H9 (cell line): ENCODE measurements at regions not wholly inside any gene's neighbourhood (a gene's known extent, or its start where the extent isn't known, plus 50 kb on each side); places are given as distances from the start of the nearest gene placed in this dataset.
A peak's percentile ranks its signal among the peaks of the same experiment; 100 is the strongest.

Experiments
- DNase-seq: peaks from one replicate; pipeline ENCODE4 v3.0.0-alpha.2; 2017
- H2AFZ ChIP-seq: one replicate; pipeline ENCODE4 v1.6.1; 2013; ENCODE audit warnings: mild to moderate bottlenecking, low read length, control low read depth, moderate library complexity
- H2AK5ac ChIP-seq: 2 replicates; pipeline ENCODE4 v1.6.1; 2013; ENCODE audit warnings: low read length, control low read depth, mixed read lengths; ENCODE audit not compliant: insufficient read length
- H2BK120ac ChIP-seq: one replicate; pipeline ENCODE4 v1.6.1; 2013; ENCODE audit warnings: low read depth, mild to moderate bottlenecking, low read length, control low read depth, inconsistent platforms; ENCODE audit not compliant: poor library complexity, severe bottlenecking
- H2BK12ac ChIP-seq: 2 replicates; pipeline ENCODE4 v1.6.1; 2013; ENCODE audit warnings: low read length, control low read depth, mixed read lengths, low read depth; ENCODE audit not compliant: insufficient read length
- H2BK15ac ChIP-seq: 2 replicates; pipeline ENCODE4 v1.6.1; 2013; ENCODE audit warnings: low read depth, low read length, control low read depth
- H2BK20ac ChIP-seq: one replicate; pipeline ENCODE4 v1.6.1; 2013; ENCODE audit warnings: low read depth, mild to moderate bottlenecking, low read length, control low read depth, inconsistent platforms; ENCODE audit not compliant: poor library complexity, severe bottlenecking
- H2BK5ac ChIP-seq: 2 replicates; pipeline ENCODE4 v1.6.1; 2013; ENCODE audit warnings: low read length, control low read depth, mixed read lengths; ENCODE audit not compliant: insufficient read length
- H3K14ac ChIP-seq: 2 replicates; pipeline ENCODE4 v1.6.1; 2013; ENCODE audit warnings: low read length, control low read depth; ENCODE audit not compliant: insufficient read depth
- H3K18ac ChIP-seq: 2 replicates; pipeline ENCODE4 v1.6.1; 2013; ENCODE audit warnings: low read depth, mild to moderate bottlenecking, mixed read lengths, low read length, control low read depth; ENCODE audit not compliant: insufficient read length
- H3K23ac ChIP-seq: 2 replicates; pipeline ENCODE4 v1.6.1; 2013; ENCODE audit warnings: low read length, control low read depth, mixed read lengths, low read depth; ENCODE audit not compliant: insufficient read length
- H3K23me2 ChIP-seq: 2 replicates; pipeline ENCODE4 v1.6.1; 2013; ENCODE audit warnings: low read depth, mild to moderate bottlenecking, mixed read lengths, low read length, control low read depth; ENCODE audit not compliant: insufficient read length, poor library complexity, severe bottlenecking
- H3K27ac ChIP-seq: 2 replicates; pipeline ENCODE4 v1.5.1; 2013; ENCODE audit warnings: low read length, control low read depth, mixed read lengths, low read depth; ENCODE audit not compliant: insufficient read length
- H3K27me3 ChIP-seq: 2 replicates; pipeline ENCODE4 v1.6.1; 2013; ENCODE audit warnings: low read length, control low read depth, inconsistent platforms; ENCODE audit not compliant: insufficient read depth
- H3K4ac ChIP-seq: 2 replicates; pipeline ENCODE4 v1.6.1; 2013; ENCODE audit warnings: low read depth, mild to moderate bottlenecking, control low read depth, inconsistent platforms, low read length, moderate library complexity
- H3K4me1 ChIP-seq: 2 replicates; pipeline ENCODE4 v1.6.1; 2013; ENCODE audit warnings: low read length, control low read depth, inconsistent platforms; ENCODE audit not compliant: insufficient read depth
- H3K4me2 ChIP-seq: 2 replicates; pipeline ENCODE4 v1.6.1; 2013; ENCODE audit warnings: low read length, control low read depth, mixed read lengths; ENCODE audit not compliant: insufficient read length, insufficient read depth
- H3K56ac ChIP-seq: 2 replicates; pipeline ENCODE4 v1.6.1; 2013; ENCODE audit warnings: low read depth, mild to moderate bottlenecking, mixed read lengths, low read length, control low read depth; ENCODE audit not compliant: insufficient read length
- H3K79me1 ChIP-seq: 2 replicates; pipeline ENCODE4 v1.6.1; 2013; ENCODE audit warnings: low read depth, mild to moderate bottlenecking, moderate library complexity, low read length, control low read depth, inconsistent platforms; ENCODE audit not compliant: insufficient read depth, poor library complexity, severe bottlenecking
- H3K79me2 ChIP-seq: 2 replicates; pipeline ENCODE4 v1.6.1; 2013; ENCODE audit warnings: low read length, control low read depth, inconsistent platforms; ENCODE audit not compliant: insufficient read depth
- H3K9ac ChIP-seq: 2 replicates; pipeline ENCODE4 v1.6.1; 2013; ENCODE audit warnings: low read length, control low read depth, mixed read lengths; ENCODE audit not compliant: insufficient read length; ENCODE audit errors: extremely low read depth
- H3K9me3 ChIP-seq: one replicate; pipeline ENCODE4 v1.6.1; 2013; ENCODE audit warnings: low read depth, low read length, inconsistent platforms; ENCODE audit not compliant: control insufficient read depth
- H3T11ph ChIP-seq: one replicate; pipeline ENCODE4 v1.6.1; 2013; ENCODE audit warnings: mild to moderate bottlenecking, low read length, control low read depth, inconsistent platforms
- H4K20me1 ChIP-seq: one replicate; pipeline ENCODE4 v1.6.1; 2013; ENCODE audit not compliant: control insufficient read depth, insufficient read length, insufficient read depth
- H4K5ac ChIP-seq: 2 replicates; pipeline ENCODE4 v1.6.1; 2013; ENCODE audit warnings: low read depth, mild to moderate bottlenecking, mixed read lengths, low read length, control low read depth; ENCODE audit not compliant: insufficient read length
- H4K8ac ChIP-seq: replicated peaks from 2 replicates; pipeline ENCODE4 v1.6.1; 2013; ENCODE audit warnings: low read length, control low read depth, mixed read lengths, low read depth; ENCODE audit not compliant: insufficient read length
- H4K91ac ChIP-seq: 2 replicates; pipeline ENCODE4 v1.6.1; 2013; ENCODE audit warnings: low read depth, mild to moderate bottlenecking, moderate library complexity, mixed read lengths, low read length, control low read depth; ENCODE audit not compliant: insufficient read length
- H3K27ac Mint-ChIP-seq, 3 experiments: 2 replicates in 2 of 3; 3 replicates in 1 of 3; pipeline ENCODE4 v1.8.0; 2020 to 2021; ENCODE audit warnings: mixed read lengths in 3 of 3, mild to moderate bottlenecking in 1 of 3, moderate library complexity in 1 of 3
- H3K27me3 Mint-ChIP-seq: 2 replicates; pipeline ENCODE4 v1.8.0; 2021; ENCODE audit warnings: low read depth, mild to moderate bottlenecking, moderate library complexity, mixed read lengths
- H3K36me3 Mint-ChIP-seq, 3 experiments: 2 replicates in 2 of 3; 3 replicates in 1 of 3; pipeline ENCODE4 v1.8.0; 2020 to 2021; ENCODE audit warnings: low read depth in 3 of 3, mixed read lengths in 3 of 3; ENCODE audit not compliant: insufficient read depth in 1 of 3
- H3K4me1 Mint-ChIP-seq, 2 experiments: 2 replicates each; pipeline ENCODE4 v1.8.0; 2020; ENCODE audit warnings: mixed read lengths in 2 of 2
- H3K4me3 Mint-ChIP-seq, 2 experiments: 2 replicates in 1 of 2; 3 replicates in 1 of 2; pipeline ENCODE4 v1.8.0; 2020 to 2021; ENCODE audit warnings: mild to moderate bottlenecking in 2 of 2, mixed read lengths in 2 of 2, moderate library complexity in 1 of 2
- H3K9me3 Mint-ChIP-seq, 2 experiments: 2 replicates in 1 of 2; 3 replicates in 1 of 2; pipeline ENCODE4 v1.8.0; 2020; ENCODE audit warnings: mild to moderate bottlenecking in 2 of 2, mixed read lengths in 2 of 2, moderate library complexity in 1 of 2
- WGBS: extraction: QIAGEN DNeasy Blood & Tissue Kit; methylation state at CpG from one replicate; pipeline ENCODE4 v1.1.7; 2013; ENCODE audit warnings: missing lambda C conversion rate, low lambda C conversion rate, mixed read lengths; ENCODE audit not compliant: insufficient read length; ENCODE audit errors: extremely low coverage; 5-methylcytosine and 5-hydroxymethylcytosine counted together
- TF ChIP-seq, protein P1 (sequence below): fragments of 200-600 bp; sonication (generic); conservative IDR thresholded peaks from 3 replicates; pipeline ENCODE4 v1.8.0; 2021; ENCODE audit warnings: antibody characterized with exemption, mild to moderate bottlenecking

DNA sequence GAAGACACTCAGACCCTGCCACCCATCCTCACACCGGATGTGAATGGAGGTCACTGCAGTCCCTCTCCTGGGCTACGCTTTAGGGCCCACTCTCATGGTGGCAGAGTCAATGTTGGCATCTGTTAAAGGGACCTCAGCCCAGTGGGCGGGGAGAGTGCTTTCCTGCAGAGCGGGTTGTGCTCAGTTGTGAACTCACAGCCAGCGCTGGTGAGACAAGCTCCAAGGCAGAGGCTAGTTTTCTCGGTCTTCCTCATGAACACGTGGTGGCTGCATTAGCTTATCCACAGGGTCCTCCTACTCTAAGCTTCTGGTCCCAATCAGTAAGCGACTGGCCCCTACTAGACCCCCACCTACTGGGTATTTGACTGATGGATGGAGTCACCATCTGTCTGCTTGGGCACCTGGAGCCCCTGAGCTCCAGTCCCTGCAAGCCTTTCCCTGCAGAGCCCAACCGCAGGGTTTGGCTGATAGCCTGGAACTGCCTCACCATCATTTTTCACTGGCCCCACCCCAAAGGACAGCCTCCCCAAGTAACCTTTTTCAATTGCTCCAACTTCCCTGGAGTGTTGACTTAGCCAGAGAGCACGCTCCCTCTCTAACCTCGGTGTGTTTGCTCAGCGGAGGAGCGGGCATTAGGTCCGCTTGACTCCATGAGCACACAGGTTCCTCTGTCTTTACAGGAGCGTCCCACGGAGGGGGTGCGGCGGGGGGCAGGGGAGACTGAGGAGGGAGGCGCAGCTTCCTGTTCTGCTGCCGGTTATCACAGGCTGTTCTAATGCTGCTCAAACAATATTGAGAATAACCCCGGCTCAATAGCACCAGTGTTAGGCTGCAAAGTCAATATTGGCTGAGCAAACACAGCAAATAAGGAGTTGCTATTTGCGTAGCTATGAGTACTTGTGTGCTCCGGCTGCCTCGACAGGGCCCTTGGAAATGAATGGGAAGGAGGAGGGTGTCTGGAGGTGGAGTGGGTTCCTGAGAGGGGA is 141.7 kb downstream of the RPLP1 start:
- peaks cover 16% of the 10 kb centered on the region for H3K27me3 Mint-ChIP-seq
- H3K18ac ChIP-seq = no peak overlapping the region
- H4K8ac ChIP-seq = no peak overlapping the region
- H2BK5ac ChIP-seq = no peak overlapping the region
- no peaks in the 10 kb centered on the region for H3K4me1 ChIP-seq
- peak overlapping the region in 1 of 3 experiments; percentile 82; a peak in 3 of 7 replicates for H3K27ac Mint-ChIP-seq
- no peaks in the 10 kb centered on the region for H3K9me3 Mint-ChIP-seq
- H3K4me1 Mint-ChIP-seq = peaks cover 6 to 16% of the 10 kb centered on the region in 2 experiments
- H2BK15ac ChIP-seq = no peak overlapping the region
- H2AK5ac ChIP-seq = no peak overlapping the region
- no peak overlapping the region for H3K23ac ChIP-seq
- H3K9ac ChIP-seq = no peak overlapping the region
- H2BK12ac ChIP-seq = no peak overlapping the region
- H4K20me1 ChIP-seq = no peaks in the 10 kb centered on the region
- H3K79me1 ChIP-seq = no peaks in the 10 kb centered on the region
- H4K91ac ChIP-seq = no peak overlapping the region
- no peak overlapping the region for H3K4me3 Mint-ChIP-seq
- DNase-seq = peak; percentile 26
- no peak overlapping the region for H3T11ph ChIP-seq
- no peak overlapping the region for H3K27ac ChIP-seq
- no peaks in the 10 kb centered on the region for H3K27me3 ChIP-seq
- H3K4ac ChIP-seq = no peak overlapping the region
- H4K5ac ChIP-seq = no peak overlapping the region
- no peaks in the 10 kb centered on the region for H3K79me2 ChIP-seq
- no peaks in the 10 kb centered on the region for H3K23me2 ChIP-seq
- no peak overlapping the region for H3K4me2 ChIP-seq
- H3K36me3 Mint-ChIP-seq = no peaks in the 10 kb centered on the region
- no CpG with 5 or more reads among the region's 24 CpGs for WGBS
- TF ChIP-seq, protein P1, sequence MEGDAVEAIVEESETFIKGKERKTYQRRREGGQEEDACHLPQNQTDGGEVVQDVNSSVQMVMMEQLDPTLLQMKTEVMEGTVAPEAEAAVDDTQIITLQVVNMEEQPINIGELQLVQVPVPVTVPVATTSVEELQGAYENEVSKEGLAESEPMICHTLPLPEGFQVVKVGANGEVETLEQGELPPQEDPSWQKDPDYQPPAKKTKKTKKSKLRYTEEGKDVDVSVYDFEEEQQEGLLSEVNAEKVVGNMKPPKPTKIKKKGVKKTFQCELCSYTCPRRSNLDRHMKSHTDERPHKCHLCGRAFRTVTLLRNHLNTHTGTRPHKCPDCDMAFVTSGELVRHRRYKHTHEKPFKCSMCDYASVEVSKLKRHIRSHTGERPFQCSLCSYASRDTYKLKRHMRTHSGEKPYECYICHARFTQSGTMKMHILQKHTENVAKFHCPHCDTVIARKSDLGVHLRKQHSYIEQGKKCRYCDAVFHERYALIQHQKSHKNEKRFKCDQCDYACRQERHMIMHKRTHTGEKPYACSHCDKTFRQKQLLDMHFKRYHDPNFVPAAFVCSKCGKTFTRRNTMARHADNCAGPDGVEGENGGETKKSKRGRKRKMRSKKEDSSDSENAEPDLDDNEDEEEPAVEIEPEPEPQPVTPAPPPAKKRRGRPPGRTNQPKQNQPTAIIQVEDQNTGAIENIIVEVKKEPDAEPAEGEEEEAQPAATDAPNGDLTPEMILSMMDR = no peak
- H2BK20ac ChIP-seq = no peak overlapping the region
- no peak overlapping the region for H2BK120ac ChIP-seq
- no peaks in the 10 kb centered on the region for H3K9me3 ChIP-seq
- H2AFZ ChIP-seq = no peak overlapping the region
- H3K56ac ChIP-seq = no peak overlapping the region
- H3K14ac ChIP-seq = no peak overlapping the region
